Loucy (cell line): ENCODE measurements at regions not wholly inside any gene's neighbourhood (a gene's known extent, or its start where the extent isn't known, plus 50 kb on each side); places are given as distances from the start of the nearest gene placed in this dataset.
"Not testable (repeated sequence)": the region's sequence is repeated elsewhere in the genome, so short reads cannot be mapped to it uniquely, and the experiment has no call there.

Experiments
- H2AFZ ChIP-seq: fragments of 200-600 bp; sonication (generic); 2 replicates; pipeline ENCODE4 v1.6.0; 2016; ENCODE audit warnings: antibody characterized with exemption, mild to moderate bottlenecking, low read length, moderate library complexity
- H3F3A ChIP-seq: fragments of 200-600 bp; 2 replicates; pipeline ENCODE4 v1.6.0; 2016; ENCODE audit warnings: antibody characterized with exemption, low read depth, mild to moderate bottlenecking
- H3K27me3 ChIP-seq: fragments of 200-600 bp; sonication (generic); 2 replicates; pipeline ENCODE4 v1.6.1; 2014; ENCODE audit warnings: low read length, mild to moderate bottlenecking; ENCODE audit not compliant: insufficient read depth, poor library complexity, severe bottlenecking
- H3K36me3 ChIP-seq: fragments of 200-600 bp; sonication (generic); 2 replicates; pipeline ENCODE4 v1.6.1; 2016; ENCODE audit warnings: low read length; ENCODE audit not compliant: insufficient read depth
- H3K4me1 ChIP-seq: fragments of 200-600 bp; sonication (generic); 2 replicates; pipeline ENCODE4 v1.5.1; 2014; ENCODE audit warnings: low read length, mild to moderate bottlenecking; ENCODE audit not compliant: insufficient read depth, poor library complexity, severe bottlenecking
- H3K4me2 ChIP-seq: fragments of 200-600 bp; sonication (generic); 2 replicates; pipeline ENCODE4 v1.6.0; 2014; ENCODE audit warnings: antibody characterized with exemption, low read length, low read depth, mild to moderate bottlenecking; ENCODE audit not compliant: poor library complexity, severe bottlenecking
- H3K4me3 ChIP-seq: fragments of 200-600 bp; sonication (generic); 2 replicates; pipeline ENCODE4 v1.5.1; 2014; ENCODE audit warnings: low read length, mild to moderate bottlenecking, mixed read lengths; ENCODE audit not compliant: poor library complexity, severe bottlenecking
- H3K79me2 ChIP-seq: fragments of 200-600 bp; sonication (generic); 2 replicates; pipeline ENCODE4 v1.6.1; 2014; ENCODE audit warnings: low read length; ENCODE audit not compliant: insufficient read depth
- H3K9ac ChIP-seq: fragments of 200-600 bp; sonication (generic); 2 replicates; pipeline ENCODE4 v1.6.0; 2014; ENCODE audit warnings: mild to moderate bottlenecking, low read depth, low read length, moderate library complexity; ENCODE audit not compliant: poor library complexity, severe bottlenecking
- H3K9me2 ChIP-seq: fragments of 200-600 bp; sonication (generic); replicated peaks from 2 replicates; pipeline ENCODE4 v1.6.1; 2016; ENCODE audit warnings: low read depth, low read length, mixed read lengths
- H3K9me3 ChIP-seq: fragments of 200-600 bp; sonication (generic); 2 replicates; pipeline ENCODE4 v1.6.1; 2014; ENCODE audit warnings: mild to moderate bottlenecking, antibody characterized with exemption, low read length, low read depth; ENCODE audit not compliant: insufficient read depth
- H4K20me1 ChIP-seq: fragments of 200-600 bp; sonication (generic); 2 replicates; pipeline ENCODE4 v1.6.0; 2014; ENCODE audit warnings: antibody characterized with exemption, low read length, mild to moderate bottlenecking; ENCODE audit not compliant: insufficient read depth, poor library complexity, severe bottlenecking
- EZH2phosphoT487 ChIP-seq: fragments of 200-600 bp; IDR thresholded peaks from 2 replicates; pipeline ENCODE4 v1.6.1; 2018; ENCODE audit warnings: antibody characterized with exemption, mild to moderate bottlenecking, moderate library complexity, borderline replicate concordance
- TF ChIP-seq, protein P1 (sequence below): fragments of 200-600 bp; sonication (generic); conservative IDR thresholded peaks from 2 replicates; pipeline ENCODE4 v1.5.1; 2014; ENCODE audit warnings: mild to moderate bottlenecking, antibody characterized with exemption, low read length

DNA sequence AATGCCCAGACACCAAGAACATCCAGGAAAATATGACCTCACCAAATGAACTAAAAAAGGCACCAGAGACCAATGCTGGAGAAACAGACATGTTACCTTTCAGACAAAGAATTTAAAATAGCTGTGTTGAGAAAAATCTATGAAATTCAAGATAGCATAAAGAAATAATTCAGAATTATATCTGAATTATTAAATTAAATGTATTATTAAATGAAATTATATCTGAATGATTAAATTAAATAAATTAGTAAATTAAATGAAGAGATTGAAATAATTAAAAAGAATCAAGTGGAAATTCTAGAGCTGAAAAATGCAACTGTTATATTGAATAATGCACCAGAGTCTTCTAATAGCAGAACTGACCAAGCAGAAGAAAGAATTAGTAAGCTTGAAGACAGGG lies 279.2 kb upstream of the SATB1 start:
- H3K4me3 ChIP-seq, result no peak overlapping the region
- no peaks in the 10 kb centered on the region for H4K20me1 ChIP-seq
- H3K79me2 ChIP-seq, result no peaks in the 10 kb centered on the region
- no peaks in the 10 kb centered on the region for H3K4me1 ChIP-seq
- no peak for TF ChIP-seq EZH2phosphoT487
- TF ChIP-seq, protein P1, sequence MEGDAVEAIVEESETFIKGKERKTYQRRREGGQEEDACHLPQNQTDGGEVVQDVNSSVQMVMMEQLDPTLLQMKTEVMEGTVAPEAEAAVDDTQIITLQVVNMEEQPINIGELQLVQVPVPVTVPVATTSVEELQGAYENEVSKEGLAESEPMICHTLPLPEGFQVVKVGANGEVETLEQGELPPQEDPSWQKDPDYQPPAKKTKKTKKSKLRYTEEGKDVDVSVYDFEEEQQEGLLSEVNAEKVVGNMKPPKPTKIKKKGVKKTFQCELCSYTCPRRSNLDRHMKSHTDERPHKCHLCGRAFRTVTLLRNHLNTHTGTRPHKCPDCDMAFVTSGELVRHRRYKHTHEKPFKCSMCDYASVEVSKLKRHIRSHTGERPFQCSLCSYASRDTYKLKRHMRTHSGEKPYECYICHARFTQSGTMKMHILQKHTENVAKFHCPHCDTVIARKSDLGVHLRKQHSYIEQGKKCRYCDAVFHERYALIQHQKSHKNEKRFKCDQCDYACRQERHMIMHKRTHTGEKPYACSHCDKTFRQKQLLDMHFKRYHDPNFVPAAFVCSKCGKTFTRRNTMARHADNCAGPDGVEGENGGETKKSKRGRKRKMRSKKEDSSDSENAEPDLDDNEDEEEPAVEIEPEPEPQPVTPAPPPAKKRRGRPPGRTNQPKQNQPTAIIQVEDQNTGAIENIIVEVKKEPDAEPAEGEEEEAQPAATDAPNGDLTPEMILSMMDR, result no peak; the same call in 1 of the 2 replicates
- H3K9ac ChIP-seq, result no peak overlapping the region
- no peaks in the 10 kb centered on the region for H3K9me2 ChIP-seq
- H3F3A ChIP-seq, result no peaks in the 10 kb centered on the region
- H2AFZ ChIP-seq, result no peak overlapping the region
- H3K4me2 ChIP-seq, result no peak overlapping the region
- H3K36me3 ChIP-seq, result no peaks in the 10 kb centered on the region
- no peaks in the 10 kb centered on the region for H3K27me3 ChIP-seq
- H3K9me3 ChIP-seq, result peaks cover 11% of the 10 kb centered on the region

- H4K20me1 ChIP-seq, result no peaks in the 10 kb centered on the region
- TF ChIP-seq, protein P1, result no peak; the same call in none of the 2 replicates
- no peak for TF ChIP-seq EZH2phosphoT487
- H3K9ac ChIP-seq, result no peak overlapping the region
- no peaks in the 10 kb centered on the region for H3K27me3 ChIP-seq
- H3K36me3 ChIP-seq, result no peaks in the 10 kb centered on the region
- H3K4me2 ChIP-seq, result no peak overlapping the region
- peaks cover 11% of the 10 kb centered on the region for H3K9me3 ChIP-seq
- H3K79me2 ChIP-seq, result no peaks in the 10 kb centered on the region
- no peaks in the 10 kb centered on the region for H3F3A ChIP-seq
- no peak overlapping the region for H3K4me3 ChIP-seq
- no peaks in the 10 kb centered on the region for H3K4me1 ChIP-seq
- no peaks in the 10 kb centered on the region for H3K9me2 ChIP-seq
- H2AFZ ChIP-seq, result no peak overlapping the region
Observed at GRCh38 chr3:18703798-18704197, 278.7 kb upstream of the SATB1 start.

GRCh38 chr3:18693588-18694329 lies 268.6 kb upstream of the SATB1 start:
- H3K4me1 ChIP-seq, H3F3A ChIP-seq, H3K9me3 ChIP-seq, H2AFZ ChIP-seq, H3K4me3 ChIP-seq, H3K9me2 ChIP-seq, H3K79me2 ChIP-seq, H3K27me3 ChIP-seq, H3K9ac ChIP-seq, H3K36me3 ChIP-seq, H3K4me2 ChIP-seq, H4K20me1 ChIP-seq: not testable (repeated sequence)

- TF ChIP-seq, protein P1, result no peak
- TF ChIP-seq EZH2phosphoT487, result no peak
- H3K4me1 ChIP-seq, result no peaks in the 10 kb centered on the region
- no peaks in the 10 kb centered on the region for H3F3A ChIP-seq
Observed at GRCh38 chr3:18687286-18687685, 262.1 kb upstream of the SATB1 start.

More at GRCh38 chr3:18687286-18687685, 262.1 kb upstream of the SATB1 start:
- no peaks in the 10 kb centered on the region for H3K79me2 ChIP-seq
- no peak overlapping the region for H3K4me2 ChIP-seq
- no peaks in the 10 kb centered on the region for H3K9me2 ChIP-seq
- H3K9me3 ChIP-seq, result peaks cover 4% of the 10 kb centered on the region; the same call in 1 of the 2 replicates
- no peaks in the 10 kb centered on the region for H3K27me3 ChIP-seq
- no peaks in the 10 kb centered on the region for H3K36me3 ChIP-seq
- H3K9ac ChIP-seq, result no peak overlapping the region
- no peak overlapping the region for H3K4me3 ChIP-seq
- H2AFZ ChIP-seq, result no peak overlapping the region
- no peaks in the 10 kb centered on the region for H4K20me1 ChIP-seq
